HepG2 (cell line): ENCODE measurements at regions not wholly inside any gene's neighbourhood (a gene's known extent, or its start where the extent isn't known, plus 50 kb on each side); places are given as distances from the start of the nearest gene placed in this dataset.

Experiments
- ATAC-seq: fragments of 200-7000 bp; cut with Tn5 transposase; 3 replicates; pipeline ENCODE4 v1.9.1; 2020; ENCODE audit warnings: mild to moderate bottlenecking, moderate library complexity
- BruUV-seq: library from RNA; stranded (reverse); fragments of 400-500 nt; replicated peaks from 2 replicates; lab custom pipeline; 2021; lab: Mats Ljungman, UMichigan
- CTCF ChIA-PET: fragments of 300-600 bp; formaldehyde crosslinking; extraction: SDS; loops from one replicate; lab custom pipeline; 2021; ENCODE audit warnings: low total read pairs, inconsistent platforms, low intra/inter-chr PET ratio; lab: Yijun Ruan, JAX
- POLR2A ChIA-PET: fragments of 350-600 bp; sonication (Branson Sonifier 250); formaldehyde crosslinking; loops from one replicate; lab custom pipeline; 2020; ENCODE audit warnings: antibody characterized with exemption, inconsistent platforms; lab: Yijun Ruan, JAX
- DNase-seq: peaks from one replicate; pipeline ENCODE4 v3.0.0-alpha.2; 2015; ENCODE audit warnings: low spot score
- FAIRE-seq: peaks from 3 replicates; lab custom pipeline; 2011; peaks lifted over from hg19 to GRCh38; lab: Jason Lieb, UNC
- H2AFZ ChIP-seq: one replicate; pipeline ENCODE4 v1.6.1; 2011; ENCODE audit warnings: low read length, inconsistent platforms
- H3K27ac ChIP-seq: fragments of 300-600 bp; 3 replicates; pipeline ENCODE4 v1.8.0; 2011; ENCODE audit warnings: mixed run types, mild to moderate bottlenecking, mixed read lengths, low read length, inconsistent platforms; ENCODE audit not compliant: insufficient read depth; ENCODE audit errors: extremely low read length
- H3K27me3 ChIP-seq, 2 experiments: fragments of 200-600 bp in 1 of 2; 2 replicates in 1 of 2; 3 replicates in 1 of 2; pipeline versions ENCODE4 v1.6.0 to v1.8.0; 2011; ENCODE audit warnings: low read length in 2 of 2, mild to moderate bottlenecking in 2 of 2, moderate library complexity in 2 of 2, inconsistent platforms in 1 of 2; ENCODE audit not compliant: insufficient read depth in 2 of 2, control insufficient read depth in 1 of 2
- H3K36me3 ChIP-seq, 2 experiments: fragments of 200-600 bp in 1 of 2; replicated peaks in 1 of 2; 2 replicates in 1 of 2; 3 replicates in 1 of 2; pipeline versions ENCODE4 v1.5.1 to v1.8.0; 2011; ENCODE audit warnings: low read length in 2 of 2, inconsistent platforms in 1 of 2; ENCODE audit not compliant: insufficient read depth in 2 of 2, control insufficient read depth in 1 of 2
- H3K4me1 ChIP-seq: 2 replicates; pipeline ENCODE4 v1.5.1; 2012; ENCODE audit warnings: low read length, inconsistent platforms; ENCODE audit not compliant: insufficient read depth
- H3K4me2 ChIP-seq: 2 replicates; pipeline ENCODE4 v1.6.0; 2011; ENCODE audit warnings: low read depth, low read length, inconsistent platforms
- H3K4me3 ChIP-seq, 3 experiments: fragments of 200-600 bp in 1 of 3; sonication (generic), shearing (Covaris generic) in 1 of 3; replicated peaks in 1 of 3; 2 replicates each; pipeline ENCODE4 v1.5.1; 2011 to 2016; ENCODE audit warnings: low read length in 3 of 3, inconsistent platforms in 2 of 3, low read depth in 2 of 3, mild to moderate bottlenecking in 2 of 3, control low read depth in 1 of 3, mixed read lengths in 1 of 3; ENCODE audit not compliant: insufficient read depth in 1 of 3
- H3K79me2 ChIP-seq: one replicate; pipeline ENCODE4 v1.6.1; 2011; ENCODE audit warnings: low read length, inconsistent platforms; ENCODE audit not compliant: insufficient read depth
- H3K9ac ChIP-seq: 2 replicates; pipeline ENCODE4 v1.6.0; 2011; ENCODE audit warnings: mild to moderate bottlenecking, low read depth, low read length, inconsistent platforms; ENCODE audit not compliant: insufficient read depth
- H3K9me3 ChIP-seq: 2 replicates; pipeline ENCODE4 v1.5.1; 2012; ENCODE audit warnings: mild to moderate bottlenecking, low read length
- H4K20me1 ChIP-seq: 2 replicates; pipeline ENCODE4 v1.6.0; 2011; ENCODE audit warnings: inconsistent platforms, mild to moderate bottlenecking, low read length, moderate library complexity; ENCODE audit not compliant: insufficient read depth
- IKZF4 ChIP-seq: sonication (generic); formaldehyde crosslinking; IDR thresholded peaks from 2 replicates; pipeline ENCODE4 v1.5.1; 2020; ENCODE audit warnings: borderline replicate concordance, mild to moderate bottlenecking, low read depth, missing genetic modification reagents; ENCODE audit errors: not compliant biosample characterization
- KDM6A ChIP-seq: IDR thresholded peaks from 2 replicates; pipeline ENCODE4 v1.6.1; 2016; ENCODE audit warnings: low read depth
- ZNF343 ChIP-seq: sonication (generic); formaldehyde crosslinking; IDR thresholded peaks from 2 replicates; pipeline ENCODE4 v1.4.0; 2020; ENCODE audit warnings: mild to moderate bottlenecking, missing genetic modification reagents
- ZNF7 ChIP-seq: IDR thresholded peaks from 2 replicates; pipeline ENCODE4 v1.6.1; 2016; ENCODE audit warnings: missing biosample characterization, missing genetic modification reagents
- WGBS: methylation state at CpG from one replicate; pipeline ENCODE4 v1.1.6; 2017; ENCODE audit warnings: low lambda C conversion rate; 5-methylcytosine and 5-hydroxymethylcytosine counted together
- in situ Hi-C: cut with HindIII; loops from 2 replicates; pipeline ENCODE4 v1.10.0; 2017; ENCODE audit warnings: low pct_unique_long_range_greater_than_20kb; ENCODE audit not compliant: extremely low pct_ligation_motif_present
- intact Hi-C: fragments of 100-400 bp; cut with micrococcal nuclease; formaldehyde crosslinking; loops from one replicate; pipeline ENCODE4 v1.10.0; 2022; ENCODE audit not compliant: unreplicated experiment
- TF ChIP-seq, protein P1 (sequence below): fragments of 450-650 bp; IDR thresholded peaks from 2 replicates; pipeline ENCODE4 v1.6.1; 2017
- TF ChIP-seq, protein P2 (sequence below): sonication (generic); formaldehyde crosslinking; IDR thresholded peaks from 2 replicates; pipeline ENCODE4 v1.8.1; 2023; ENCODE audit warnings: mild to moderate bottlenecking, missing genetic modification reagents, borderline replicate concordance
- TF ChIP-seq, protein P3 (sequence below): sonication (generic); formaldehyde crosslinking; IDR thresholded peaks from 2 replicates; pipeline ENCODE4 v1.4.0; 2020; ENCODE audit warnings: missing genetic modification reagents

DNA sequence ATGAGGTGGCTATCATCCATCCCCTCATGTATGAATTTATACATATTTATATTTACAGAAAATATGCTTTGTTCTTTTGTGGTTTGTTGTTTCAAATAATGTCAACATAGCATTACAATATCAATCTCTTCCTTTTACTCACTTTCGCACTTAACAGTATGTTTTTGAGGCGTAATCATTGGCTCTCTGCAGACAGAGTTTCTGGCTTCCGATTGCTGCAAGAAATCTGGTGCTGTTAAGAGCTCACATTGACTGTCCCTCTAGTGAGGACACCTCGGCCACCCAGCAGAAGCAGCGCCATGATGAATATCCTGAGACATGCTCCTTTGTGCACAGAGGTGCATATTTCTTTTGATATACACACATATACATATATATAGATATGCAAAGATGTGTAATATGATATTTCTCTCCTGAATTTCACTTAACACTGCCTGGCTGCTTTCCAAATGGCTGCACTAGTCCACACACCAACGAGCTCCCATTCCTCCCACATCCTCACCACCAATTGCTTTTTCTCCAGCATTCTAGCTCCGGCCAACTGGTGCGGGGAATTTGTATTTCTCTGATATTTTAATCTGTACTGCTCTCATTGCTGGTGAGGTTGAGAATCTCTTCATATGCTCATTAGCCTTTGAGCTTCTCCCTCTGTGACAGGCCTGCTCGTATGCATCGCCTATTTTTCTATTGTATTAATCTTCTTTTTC, 248.4 kb downstream of the SIPA1L2 start:
- no peak for FAIRE-seq
- H3K4me1 ChIP-seq, result no peaks in the 10 kb centered on the region
- no peak overlapping the region for H3K27ac ChIP-seq
- H3K36me3 ChIP-seq, result no peaks in the 10 kb centered on the region
- H3K4me2 ChIP-seq, result no peak overlapping the region
- no peak overlapping the region for H3K9ac ChIP-seq
- H3K27me3 ChIP-seq, result peaks cover under 1 to 18% of the 10 kb centered on the region in 2 experiments; a peak in 2 of 5 replicates
- 27% methylated on average over 10 of the region's 10 CpGs for WGBS
- H3K9me3 ChIP-seq, result no peaks in the 10 kb centered on the region
- no peak for ATAC-seq
- intact Hi-C loops, result no loop called here
- in situ Hi-C loops, result no loop called here
- H4K20me1 ChIP-seq, result no peaks in the 10 kb centered on the region
- no peak overlapping the region for H3K4me3 ChIP-seq
- ChIA-PET CTCF (no interaction called here), POLR2A (no interaction called here)
- BruUV-seq, result no TSS peak
- no peaks in the 10 kb centered on the region for H3K79me2 ChIP-seq
- H2AFZ ChIP-seq, result no peak overlapping the region
- TF ChIP-seq IKZF4 (CRISPR knock-in tag) (no peak), ZNF343 (CRISPR knock-in tag) (no peak), ZNF7 (no peak), KDM6A (no peak)
- TF ChIP-seq, protein P1, sequence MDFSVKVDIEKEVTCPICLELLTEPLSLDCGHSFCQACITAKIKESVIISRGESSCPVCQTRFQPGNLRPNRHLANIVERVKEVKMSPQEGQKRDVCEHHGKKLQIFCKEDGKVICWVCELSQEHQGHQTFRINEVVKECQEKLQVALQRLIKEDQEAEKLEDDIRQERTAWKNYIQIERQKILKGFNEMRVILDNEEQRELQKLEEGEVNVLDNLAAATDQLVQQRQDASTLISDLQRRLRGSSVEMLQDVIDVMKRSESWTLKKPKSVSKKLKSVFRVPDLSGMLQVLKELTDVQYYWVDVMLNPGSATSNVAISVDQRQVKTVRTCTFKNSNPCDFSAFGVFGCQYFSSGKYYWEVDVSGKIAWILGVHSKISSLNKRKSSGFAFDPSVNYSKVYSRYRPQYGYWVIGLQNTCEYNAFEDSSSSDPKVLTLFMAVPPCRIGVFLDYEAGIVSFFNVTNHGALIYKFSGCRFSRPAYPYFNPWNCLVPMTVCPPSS, result no peak
- TF ChIP-seq, protein P2, sequence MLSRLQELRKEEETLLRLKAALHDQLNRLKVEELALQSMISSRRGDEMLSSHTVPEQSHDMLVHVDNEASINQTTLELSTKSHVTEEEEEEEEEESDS (CRISPR knock-in tag), result no peak
- TF ChIP-seq, protein P3, sequence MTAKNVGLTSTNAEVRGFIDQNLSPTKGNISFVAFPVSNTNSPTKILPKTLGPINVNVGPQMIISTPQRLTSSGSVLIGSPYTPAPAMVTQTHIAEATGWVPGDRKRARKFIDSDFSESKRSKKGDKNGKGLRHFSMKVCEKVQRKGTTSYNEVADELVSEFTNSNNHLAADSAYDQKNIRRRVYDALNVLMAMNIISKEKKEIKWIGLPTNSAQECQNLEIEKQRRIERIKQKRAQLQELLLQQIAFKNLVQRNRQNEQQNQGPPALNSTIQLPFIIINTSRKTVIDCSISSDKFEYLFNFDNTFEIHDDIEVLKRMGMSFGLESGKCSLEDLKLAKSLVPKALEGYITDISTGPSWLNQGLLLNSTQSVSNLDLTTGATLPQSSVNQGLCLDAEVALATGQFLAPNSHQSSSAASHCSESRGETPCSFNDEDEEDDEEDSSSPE (CRISPR knock-in tag), result no peak
- no peak for DNase-seq
